MCF 10A (cell line): ENCODE measurements at regions not wholly inside any gene's neighbourhood (a gene's known extent, or its start where the extent isn't known, plus 50 kb on each side); places are given as distances from the start of the nearest gene placed in this dataset.

Source experiments
- BruUV-seq: library from RNA; stranded (reverse); fragments of 400-500 nt; replicated peaks from 2 replicates; lab custom pipeline; 2021; lab: Mats Ljungman, UMichigan
- CTCF ChIA-PET: fragments of 300-600 bp; sonication (Branson Sonifier 250); formaldehyde crosslinking; extraction: SDS; loops from one replicate; lab custom pipeline; 2021; ENCODE audit warnings: antibody characterized with exemption, inconsistent platforms; lab: Yijun Ruan, JAX
- POLR2A ChIA-PET: fragments of 300-600, 350-650 bp; sonication (Branson Sonifier 250); formaldehyde crosslinking; extraction: SDS; loops from one replicate; lab custom pipeline; 2020; ENCODE audit warnings: antibody characterized with exemption, inconsistent platforms; lab: Yijun Ruan, JAX
- DNase-seq: peaks from one replicate; pipeline ENCODE4 v3.0.0-alpha.2; 2018; ENCODE audit not compliant: unreplicated experiment
- H3K27ac Mint-ChIP-seq: one replicate; pipeline ENCODE4 v1.8.0; 2022; ENCODE audit warnings: mild to moderate bottlenecking, low read depth, mixed read lengths; ENCODE audit not compliant: unreplicated experiment
- H3K27me3 Mint-ChIP-seq: one replicate; pipeline ENCODE4 v1.8.0; 2022; ENCODE audit warnings: mixed read lengths; ENCODE audit not compliant: insufficient read depth, unreplicated experiment
- H3K36me3 Mint-ChIP-seq: one replicate; pipeline ENCODE4 v1.8.0; 2022; ENCODE audit warnings: mild to moderate bottlenecking, moderate library complexity, mixed read lengths; ENCODE audit not compliant: insufficient read depth, unreplicated experiment
- H3K4me1 Mint-ChIP-seq: one replicate; pipeline ENCODE4 v1.8.0; 2022; ENCODE audit warnings: mixed read lengths; ENCODE audit not compliant: insufficient read depth, unreplicated experiment
- H3K4me3 Mint-ChIP-seq: one replicate; pipeline ENCODE4 v1.8.0; 2022; ENCODE audit warnings: mild to moderate bottlenecking, moderate library complexity, mixed read lengths; ENCODE audit not compliant: unreplicated experiment
- H3K9me3 Mint-ChIP-seq: one replicate; pipeline ENCODE4 v1.8.0; 2022; ENCODE audit warnings: mixed read lengths; ENCODE audit not compliant: unreplicated experiment
- CTCF ChIP-seq: fragments of 200-600 bp; IDR thresholded peaks from one replicate; pipeline ENCODE4 v1.8.0; 2022; ENCODE audit warnings: antibody characterized with exemption, mild to moderate bottlenecking; ENCODE audit not compliant: unreplicated experiment
- intact Hi-C: fragments of 100-400 bp; cut with micrococcal nuclease; formaldehyde crosslinking; loops from 2 replicates; pipeline ENCODE4 v1.14.1; 2022

DNA sequence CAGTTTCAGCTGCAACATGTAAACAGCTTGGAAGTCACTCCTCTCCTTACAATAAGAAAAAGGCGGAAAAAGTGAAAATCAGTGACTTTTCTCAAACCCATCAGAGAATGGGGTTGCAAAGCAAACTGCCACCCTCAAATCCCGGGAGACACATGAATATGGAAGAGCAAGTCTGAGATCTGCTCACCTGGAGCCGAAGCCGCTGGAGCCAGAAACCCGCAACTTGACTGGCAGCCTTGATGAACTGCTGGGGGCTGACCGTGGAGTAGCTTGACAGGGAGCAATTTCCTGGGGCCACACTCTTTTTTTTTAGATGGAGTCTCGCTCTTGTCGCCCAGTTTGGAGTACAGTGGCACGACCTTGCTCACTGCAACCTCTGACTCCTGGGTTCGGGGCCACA lies 208.2 kb downstream of the KIF26A start:
- ChIA-PET CTCF (interaction anchor here (0.7 to 1.2 kb wide), 2 partner anchors 13 to 92 kb away, joined by 3 read pairs; no protein-coding TSS in a partner anchor), POLR2A (interaction anchor here (0.7 kb wide), 1 partner anchor 45 kb away, joined by 3 read pairs; no protein-coding TSS in a partner anchor)
- no peak overlapping the region for H3K4me3 Mint-ChIP-seq
- no peaks in the 10 kb centered on the region for H3K36me3 Mint-ChIP-seq
- intact Hi-C loops: no loop called here
- no peak overlapping the region for H3K27ac Mint-ChIP-seq
- H3K9me3 Mint-ChIP-seq: peaks cover 7% of the 10 kb centered on the region
- H3K27me3 Mint-ChIP-seq: peaks cover 65% of the 10 kb centered on the region
- no TSS peak for BruUV-seq
- TF ChIP-seq CTCF: no peak
- DNase-seq: no peak
- H3K4me1 Mint-ChIP-seq: peaks cover 5% of the 10 kb centered on the region

GRCh38 chr14:104348741-104349140 lies 210.4 kb downstream of the KIF26A start:
- TF ChIP-seq CTCF: no peak

GRCh38 chr14:104349950-104350349 lies 211.6 kb downstream of the KIF26A start:
- peaks cover 4% of the 10 kb centered on the region for H3K36me3 Mint-ChIP-seq
- peaks cover 50% of the 10 kb centered on the region for H3K27me3 Mint-ChIP-seq
- intact Hi-C loops: no loop called here
- H3K9me3 Mint-ChIP-seq: peaks cover 7% of the 10 kb centered on the region
- CTCF ChIA-PET: no interaction called here
- no peak for TF ChIP-seq CTCF
- POLR2A ChIA-PET: interaction anchor here (1.5 kb wide), 1 partner anchor 9 kb away, joined by 3 read pairs; no protein-coding TSS in a partner anchor
- no peak overlapping the region for H3K27ac Mint-ChIP-seq
- no peak for DNase-seq
- peaks cover 5% of the 10 kb centered on the region for H3K4me1 Mint-ChIP-seq
- BruUV-seq: no TSS peak
- H3K4me3 Mint-ChIP-seq: no peak overlapping the region

More at GRCh38 chr14:104348741-104349140, 210.4 kb downstream of the KIF26A start:
- peaks cover 4% of the 10 kb centered on the region for H3K36me3 Mint-ChIP-seq
- DNase-seq: no peak
- intact Hi-C loops: no loop called here
- ChIA-PET CTCF (no interaction called here), POLR2A (no interaction called here)
- peaks cover 7% of the 10 kb centered on the region for H3K9me3 Mint-ChIP-seq
- peaks cover 5% of the 10 kb centered on the region for H3K4me1 Mint-ChIP-seq
- H3K4me3 Mint-ChIP-seq: no peak overlapping the region
- no peak overlapping the region for H3K27ac Mint-ChIP-seq
- no TSS peak for BruUV-seq
- peaks cover 59% of the 10 kb centered on the region for H3K27me3 Mint-ChIP-seq

- DNase-seq: no peak
- Mint-ChIP-seq H3K27ac (no peak overlapping the region), H3K4me1 (peaks cover 5% of the 10 kb centered on the region), H3K9me3 (peaks cover 7% of the 10 kb centered on the region), H3K27me3 (peaks cover 43% of the 10 kb centered on the region), H3K4me3 (no peak overlapping the region), H3K36me3 (peaks cover 4% of the 10 kb centered on the region)
- no peak for TF ChIP-seq CTCF
- no TSS peak for BruUV-seq
- CTCF ChIA-PET: interaction anchor here (0.6 kb wide), 1 partner anchor 162 kb away, joined by 4 read pairs; no protein-coding TSS in a partner anchor
- POLR2A ChIA-PET: interaction anchor here (1.5 kb wide), 1 partner anchor 10 kb away, joined by 3 read pairs; no protein-coding TSS in a partner anchor
- intact Hi-C loops: no loop called here
These were observed 212.2 kb downstream of the KIF26A start for GRCh38 chr14:104350463-104351185.
